Suprapubic skin (tissue), 4 donors: ENCODE measurements at regions not wholly inside any gene's neighbourhood (a gene's known extent, or its start where the extent isn't known, plus 50 kb on each side); places are given as distances from the start of the nearest gene placed in this dataset.

Source experiments
- DNase-seq, 2 donors: peaks; one replicate each; pipeline ENCODE4 v3.0.0-alpha.2; 2019; ENCODE audit warnings: low spot score in 2 of 2
- H3K27ac ChIP-seq: fragments of 200-600 bp; sonication (generic); one replicate; pipeline ENCODE4 v1.5.1; 2019
- H3K27me3 ChIP-seq: fragments of 200-600 bp; sonication (generic); one replicate; pipeline ENCODE4 v1.5.1; 2019
- H3K36me3 ChIP-seq: fragments of 200-600 bp; sonication (generic); one replicate; pipeline ENCODE4 v1.5.1; 2019
- H3K4me1 ChIP-seq: fragments of 200-600 bp; sonication (generic); one replicate; pipeline ENCODE4 v1.5.1; 2019
- H3K4me3 ChIP-seq: fragments of 200-600 bp; sonication (generic); one replicate; pipeline ENCODE4 v1.5.1; 2019; ENCODE audit warnings: mild to moderate bottlenecking
- H3K9me3 ChIP-seq: fragments of 200-600 bp; sonication (generic); one replicate; pipeline ENCODE4 v1.5.1; 2019
- EP300 ChIP-seq: sonication (generic); formaldehyde crosslinking; IDR thresholded peaks from one replicate; pipeline ENCODE4 v1.6.1; 2017; ENCODE audit warnings: antibody characterized with exemption
- POLR2A ChIP-seq, 2 donors: fragments of 450-650 bp; IDR thresholded peaks; one replicate each; pipeline ENCODE4 v1.6.1; 2017; ENCODE audit warnings: antibody characterized with exemption in 2 of 2, mild to moderate bottlenecking in 2 of 2, moderate library complexity in 2 of 2
- POLR2AphosphoS5 ChIP-seq, 3 donors: sonication (generic); formaldehyde crosslinking; IDR thresholded peaks; one replicate each; pipeline ENCODE4 v1.6.1; 2017; ENCODE audit warnings: antibody characterized with exemption in 3 of 3
- WGBS: methylation state at CpG from one replicate; pipeline ENCODE4 v1.1.5; 2018; 5-methylcytosine and 5-hydroxymethylcytosine counted together
- TF ChIP-seq, protein P1 (sequence below), 2 donors: fragments of 200-600 bp in 1 of 2; fragments of 450-650 bp in 1 of 2; sonication (generic) in 1 of 2; IDR thresholded peaks; one replicate each; pipeline ENCODE4 v1.5.1; 2016 to 2019; ENCODE audit warnings: antibody characterized with exemption in 2 of 2, mild to moderate bottlenecking in 1 of 2, moderate library complexity in 1 of 2

DNA sequence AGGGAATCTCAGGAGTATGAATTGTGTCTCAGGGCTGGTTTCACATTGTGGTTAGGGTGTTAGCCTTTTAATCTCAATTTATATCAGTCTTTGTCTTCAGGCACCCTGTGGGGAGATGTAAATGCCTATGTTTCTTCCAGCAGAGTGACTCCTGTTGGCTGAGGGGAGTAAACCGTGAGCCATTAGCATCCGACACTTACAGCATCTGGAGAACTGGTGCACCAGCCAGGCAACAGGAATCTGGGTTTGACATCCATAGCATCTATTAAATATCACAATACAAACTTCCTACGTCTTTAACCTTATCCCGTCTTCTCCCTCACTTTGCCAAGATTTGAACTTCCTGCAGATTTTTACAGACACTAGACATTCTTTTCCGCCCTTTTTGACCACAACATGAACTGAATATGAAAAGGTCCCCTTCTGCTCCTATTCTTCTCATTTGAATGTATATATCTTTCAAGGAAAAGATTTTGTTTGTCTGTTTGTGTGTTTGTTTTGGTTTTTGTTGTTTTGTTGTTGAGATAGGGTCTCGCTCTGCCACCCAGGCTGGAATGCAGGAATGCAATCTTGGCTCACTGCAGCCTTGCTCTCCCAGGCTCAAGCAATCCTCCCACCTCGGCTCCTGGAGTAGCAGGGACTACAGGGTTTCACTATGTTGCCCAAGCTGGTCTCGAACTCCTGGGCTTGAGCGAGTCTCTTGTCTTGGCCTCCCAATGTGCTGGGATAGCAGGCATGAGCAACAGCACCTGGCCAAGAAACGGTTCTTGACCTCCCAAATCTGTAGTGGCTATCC lies 626.2 kb downstream of the TLR4 start:
- Histone ChIP-seq H3K36me3 (no peaks in the 10 kb centered on the region), H3K27me3 (no peaks in the 10 kb centered on the region), H3K4me1 (no peaks in the 10 kb centered on the region), H3K9me3 (no peaks in the 10 kb centered on the region), H3K4me3 (no peak overlapping the region), H3K27ac (no peak overlapping the region)
- WGBS, result 77% methylated on average over 10 of the region's 10 CpGs
- TF ChIP-seq, protein P1, sequence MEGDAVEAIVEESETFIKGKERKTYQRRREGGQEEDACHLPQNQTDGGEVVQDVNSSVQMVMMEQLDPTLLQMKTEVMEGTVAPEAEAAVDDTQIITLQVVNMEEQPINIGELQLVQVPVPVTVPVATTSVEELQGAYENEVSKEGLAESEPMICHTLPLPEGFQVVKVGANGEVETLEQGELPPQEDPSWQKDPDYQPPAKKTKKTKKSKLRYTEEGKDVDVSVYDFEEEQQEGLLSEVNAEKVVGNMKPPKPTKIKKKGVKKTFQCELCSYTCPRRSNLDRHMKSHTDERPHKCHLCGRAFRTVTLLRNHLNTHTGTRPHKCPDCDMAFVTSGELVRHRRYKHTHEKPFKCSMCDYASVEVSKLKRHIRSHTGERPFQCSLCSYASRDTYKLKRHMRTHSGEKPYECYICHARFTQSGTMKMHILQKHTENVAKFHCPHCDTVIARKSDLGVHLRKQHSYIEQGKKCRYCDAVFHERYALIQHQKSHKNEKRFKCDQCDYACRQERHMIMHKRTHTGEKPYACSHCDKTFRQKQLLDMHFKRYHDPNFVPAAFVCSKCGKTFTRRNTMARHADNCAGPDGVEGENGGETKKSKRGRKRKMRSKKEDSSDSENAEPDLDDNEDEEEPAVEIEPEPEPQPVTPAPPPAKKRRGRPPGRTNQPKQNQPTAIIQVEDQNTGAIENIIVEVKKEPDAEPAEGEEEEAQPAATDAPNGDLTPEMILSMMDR (IDR thresholded peaks at IDR 0.05), result no peak
- TF ChIP-seq POLR2AphosphoS5 (IDR thresholded peaks at IDR 0.05), result no peak
- no peak for TF ChIP-seq POLR2A (IDR thresholded peaks at IDR 0.05)
- no peak for TF ChIP-seq EP300
- no peak for DNase-seq

DNA sequence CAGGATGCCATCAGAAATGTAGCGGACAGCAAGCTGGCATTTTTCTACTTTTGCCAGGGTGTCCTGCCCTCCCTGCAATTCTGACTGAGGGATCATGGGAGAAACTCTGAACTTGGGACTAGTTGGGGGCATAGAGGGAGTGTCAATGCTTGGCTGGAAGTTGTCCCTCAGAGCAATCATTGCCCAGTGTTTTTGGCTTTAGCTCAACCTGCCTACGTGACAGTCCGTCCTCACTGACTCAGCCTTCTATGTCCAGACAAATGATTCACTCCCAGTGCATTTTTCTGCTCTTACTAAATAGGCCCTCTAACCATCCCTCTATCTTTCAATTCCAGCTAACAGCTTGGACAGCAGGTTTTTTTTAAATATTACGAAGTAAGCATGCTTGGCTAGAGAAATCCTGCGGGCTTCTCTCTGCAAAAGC lies 627.4 kb downstream of the TLR4 start:
- no peak overlapping the region for H3K4me3 ChIP-seq
- DNase-seq, result no peak
- WGBS, result 70% methylated on average over 5 of the region's 5 CpGs
- H3K27ac ChIP-seq, result no peak overlapping the region
- H3K27me3 ChIP-seq, result no peaks in the 10 kb centered on the region
- H3K4me1 ChIP-seq, result no peaks in the 10 kb centered on the region
- no peaks in the 10 kb centered on the region for H3K9me3 ChIP-seq
- TF ChIP-seq, protein P1 (IDR thresholded peaks at IDR 0.05), result no peak
- TF ChIP-seq EP300 (no peak), POLR2A (IDR thresholded peaks at IDR 0.05) (no peak), POLR2AphosphoS5 (IDR thresholded peaks at IDR 0.05) (no peak)
- no peaks in the 10 kb centered on the region for H3K36me3 ChIP-seq

DNA sequence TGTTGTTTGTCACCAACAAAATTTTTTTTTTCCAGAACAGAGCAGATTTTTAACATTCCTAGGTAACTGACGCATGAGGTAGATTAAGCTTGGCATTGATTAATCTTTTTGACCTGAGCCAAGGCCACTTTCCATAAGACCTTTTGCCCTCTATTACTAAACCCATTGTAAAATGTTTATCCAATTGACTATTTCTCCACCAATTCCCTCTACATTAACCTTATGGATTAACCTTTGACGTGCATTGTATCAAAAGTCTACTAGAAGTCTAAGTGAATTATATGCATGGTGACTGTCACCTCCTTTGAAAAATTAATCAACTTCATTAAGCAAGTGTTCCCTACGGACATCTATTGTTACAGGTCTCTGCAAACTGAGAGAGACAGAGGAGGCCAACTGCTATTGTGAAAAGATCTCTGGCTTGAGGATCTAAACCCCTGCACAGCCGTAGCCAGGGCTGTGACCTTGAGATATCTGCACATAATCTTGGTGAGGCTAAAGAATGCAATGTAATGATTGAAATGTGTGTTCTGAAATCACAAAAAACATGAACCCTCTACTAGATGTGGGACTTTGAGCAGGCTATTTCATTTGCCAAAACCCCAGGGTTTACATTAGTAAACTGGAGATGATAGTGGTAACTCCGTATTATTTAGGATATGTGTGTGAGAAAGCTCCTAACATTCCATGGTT lies 632.2 kb downstream of the TLR4 start:
- 59% methylated on average over 5 of the region's 5 CpGs for WGBS
- TF ChIP-seq, protein P1 (IDR thresholded peaks at IDR 0.05), result no peak
- no peak for TF ChIP-seq POLR2AphosphoS5 (IDR thresholded peaks at IDR 0.05)
- no peak for TF ChIP-seq EP300
- TF ChIP-seq POLR2A (IDR thresholded peaks at IDR 0.05), result no peak
- H3K36me3 ChIP-seq, result no peaks in the 10 kb centered on the region
- H3K9me3 ChIP-seq, result no peaks in the 10 kb centered on the region
- H3K4me1 ChIP-seq, result no peaks in the 10 kb centered on the region
- DNase-seq, result no peak
- H3K27ac ChIP-seq, result no peak overlapping the region
- no peak overlapping the region for H3K4me3 ChIP-seq
- no peaks in the 10 kb centered on the region for H3K27me3 ChIP-seq

DNA sequence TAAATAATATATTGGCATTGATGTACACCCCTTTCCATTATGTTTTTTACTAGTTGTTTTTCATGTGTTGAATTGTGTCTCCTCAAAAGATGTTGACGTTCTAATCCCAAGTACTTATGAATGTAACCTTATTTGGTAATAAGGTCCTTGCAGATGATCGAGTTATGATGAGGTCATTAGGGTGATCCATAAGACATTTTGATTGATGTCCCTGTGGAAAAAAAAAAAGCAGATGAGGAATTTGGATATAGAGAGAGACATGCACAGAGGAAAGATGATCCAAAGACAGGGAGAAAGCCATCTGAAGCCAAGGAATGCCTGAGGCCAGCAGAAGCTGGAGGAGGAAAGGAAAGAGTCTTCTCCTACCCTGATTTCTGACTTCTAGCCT lies 632.7 kb downstream of the TLR4 start:
- no peak for DNase-seq
- H3K4me3 ChIP-seq, result no peak overlapping the region
- H3K9me3 ChIP-seq, result no peaks in the 10 kb centered on the region
- H3K36me3 ChIP-seq, result no peaks in the 10 kb centered on the region
- TF ChIP-seq, protein P1 (IDR thresholded peaks at IDR 0.05), result no peak
- TF ChIP-seq POLR2AphosphoS5 (IDR thresholded peaks at IDR 0.05), result no peak
- no peak for TF ChIP-seq POLR2A (IDR thresholded peaks at IDR 0.05)
- TF ChIP-seq EP300, result no peak
- H3K4me1 ChIP-seq, result no peaks in the 10 kb centered on the region
- no peak overlapping the region for H3K27ac ChIP-seq
- no peaks in the 10 kb centered on the region for H3K27me3 ChIP-seq
- WGBS, result 42% methylated on average over 2 of the region's 2 CpGs

DNA sequence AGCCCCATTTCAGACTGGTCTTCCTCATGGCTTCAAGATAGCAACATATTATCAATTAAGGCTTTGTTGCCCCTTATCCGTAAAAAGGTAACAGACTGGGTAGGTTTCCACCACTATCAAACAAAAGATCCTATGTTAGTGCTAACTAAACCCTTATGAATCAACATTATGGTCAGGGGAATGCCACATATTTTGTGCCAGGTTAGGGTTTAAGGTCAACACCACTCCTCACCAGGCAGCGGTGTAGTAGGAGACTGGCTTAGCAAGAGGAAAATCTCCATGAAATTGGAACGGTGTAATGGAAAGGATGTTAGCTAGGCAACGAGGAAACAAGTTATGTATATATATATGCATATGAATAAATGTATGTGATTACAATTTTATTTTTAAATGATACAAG lies 655.8 kb downstream of the TLR4 start:
- H3K27ac ChIP-seq, result no peak overlapping the region
- 87% methylated on average over 4 of the region's 4 CpGs for WGBS
- TF ChIP-seq POLR2AphosphoS5 (IDR thresholded peaks at IDR 0.05) (no peak), POLR2A (IDR thresholded peaks at IDR 0.05) (no peak), EP300 (no peak)
- TF ChIP-seq, protein P1 (IDR thresholded peaks at IDR 0.05), result no peak
- no peaks in the 10 kb centered on the region for H3K9me3 ChIP-seq
- DNase-seq, result no peak
- H3K36me3 ChIP-seq, result no peaks in the 10 kb centered on the region
- H3K27me3 ChIP-seq, result no peaks in the 10 kb centered on the region
- H3K4me1 ChIP-seq, result no peaks in the 10 kb centered on the region
- no peak overlapping the region for H3K4me3 ChIP-seq
